ENCODE measurements at regions not wholly inside any gene's neighbourhood (a gene's known extent, or its start where the extent isn't known, plus 50 kb on each side); places are given as distances from the start of the nearest gene placed in this dataset.

GRCh38 chrX:25925946-25926345 lies 212.2 kb upstream of the MAGEB18 start:
- TF ChIP-seq ZNF274 (IDR thresholded peaks at IDR 0.05; ENCODE audit: low read depth, low read length) (no peak), SUZ12 (IDR thresholded peaks at IDR 0.05; ENCODE audit: extremely low read depth, insufficient read depth, insufficient read length) (no peak), YY1 (IDR thresholded peaks at IDR 0.05; ENCODE audit: insufficient read depth, insufficient read length) (no peak)
